ENCODE measurements at regions not wholly inside any gene's neighbourhood (a gene's known extent, or its start where the extent isn't known, plus 50 kb on each side); places are given as distances from the start of the nearest gene placed in this dataset.

- TF ChIP-seq ATF3 (IDR thresholded peaks at IDR 0.05) (no peak), NR2F2 (IDR thresholded peaks at IDR 0.05) (no peak), EGR1 (IDR thresholded peaks at IDR 0.05; ENCODE audit: low read depth in 2 of 2) (no peak), RXRA (IDR thresholded peaks at IDR 0.05) (no peak), SP1 (IDR thresholded peaks at IDR 0.05) (no peak), JUND (IDR thresholded peaks at IDR 0.05) (no peak), YY1 (IDR thresholded peaks at IDR 0.05) (no peak), RAD21 (IDR thresholded peaks at IDR 0.05) (no peak)
Measured at GRCh38 chr14:87264272-87264785, 728.7 kb downstream of the GALC start (continued).

- no peak for DNase-seq (ENCODE audit: low spot score)
- Histone ChIP-seq H3K36me3 (ENCODE audit: control insufficient read depth in 4 of 4, insufficient read depth in 3 of 4, low read depth in 1 of 4, low read length in 3 of 4) (no peaks in the 10 kb centered on the region), H3K4me3 (ENCODE audit: low read depth in 1 of 3, low read length in 3 of 3) (no peak overlapping the region), H3K9me3 (ENCODE audit: control insufficient read depth in 4 of 4, low read length in 3 of 4) (no peaks in the 10 kb centered on the region), H3K9ac (ENCODE audit: low read depth in 1 of 2, low read length in 2 of 2) (no peak overlapping the region), H3K4me1 (ENCODE audit: control insufficient read depth in 4 of 4, insufficient read depth in 4 of 4, low read length in 3 of 4) (no peaks in the 10 kb centered on the region), H3K27ac (ENCODE audit: low read depth in 1 of 2, low read length in 2 of 2) (no peak overlapping the region), H3K27me3 (ENCODE audit: control insufficient read depth in 4 of 4, insufficient read depth in 4 of 4, low read length in 3 of 4) (no peaks in the 10 kb centered on the region)
- TF ChIP-seq JUND (IDR thresholded peaks at IDR 0.05) (no peak), HNF4G (IDR thresholded peaks at IDR 0.05) (no peak), SP1 (IDR thresholded peaks at IDR 0.05) (no peak), YY1 (IDR thresholded peaks at IDR 0.05) (no peak), RAD21 (IDR thresholded peaks at IDR 0.05) (no peak), ATF3 (IDR thresholded peaks at IDR 0.05) (no peak), REST (IDR thresholded peaks at IDR 0.05) (no peak), ZBTB33 (IDR thresholded peaks at IDR 0.05) (no peak), HNF4A (conservative IDR thresholded peaks at IDR 0.05) (no peak), NR2F2 (IDR thresholded peaks at IDR 0.05) (no peak)
- WGBS = 90% methylated on average over 2 of the region's 2 CpGs
Measured at GRCh38 chr14:87261621-87262020, 731.4 kb downstream of the GALC start.

- DNase-seq (ENCODE audit: low spot score) = no peak
- Histone ChIP-seq H3K27me3 (ENCODE audit: control insufficient read depth in 4 of 4, insufficient read depth in 4 of 4, low read length in 3 of 4) (no peaks in the 10 kb centered on the region), H3K9me3 (ENCODE audit: control insufficient read depth in 4 of 4, low read length in 3 of 4) (no peaks in the 10 kb centered on the region), H3K36me3 (ENCODE audit: control insufficient read depth in 4 of 4, insufficient read depth in 3 of 4, low read depth in 1 of 4, low read length in 3 of 4) (no peaks in the 10 kb centered on the region), H3K27ac (ENCODE audit: low read depth in 1 of 2, low read length in 2 of 2) (no peak overlapping the region), H3K4me1 (ENCODE audit: control insufficient read depth in 4 of 4, insufficient read depth in 4 of 4, low read length in 3 of 4) (no peaks in the 10 kb centered on the region), H3K9ac (ENCODE audit: low read depth in 1 of 2, low read length in 2 of 2) (no peak overlapping the region), H3K4me3 (ENCODE audit: low read depth in 1 of 3, low read length in 3 of 3) (no peak overlapping the region)
- WGBS = 52% methylated on average over 3 of the region's 3 CpGs
- TF ChIP-seq REST (IDR thresholded peaks at IDR 0.05) (no peak), RXRA (IDR thresholded peaks at IDR 0.05) (no peak), JUND (IDR thresholded peaks at IDR 0.05) (no peak), HNF4A (conservative IDR thresholded peaks at IDR 0.05) (no peak), FOXA1 (IDR thresholded peaks at IDR 0.05) (no peak), ZBTB33 (IDR thresholded peaks at IDR 0.05) (no peak), YY1 (IDR thresholded peaks at IDR 0.05) (no peak), EGR1 (IDR thresholded peaks at IDR 0.05; ENCODE audit: low read depth in 2 of 2) (no peak), GABPA (IDR thresholded peaks at IDR 0.05 in 1 of 2, conservative IDR thresholded peaks at IDR 0.05 in 1 of 2) (no peak), TAF1 (conservative IDR thresholded peaks at IDR 0.05) (no peak), NR2F2 (IDR thresholded peaks at IDR 0.05) (no peak), MAX (IDR thresholded peaks at IDR 0.05) (no peak), ATF3 (IDR thresholded peaks at IDR 0.05) (no peak), RAD21 (IDR thresholded peaks at IDR 0.05) (no peak), HNF4G (IDR thresholded peaks at IDR 0.05) (no peak)
Measured at GRCh38 chr14:87260460-87260859, 732.5 kb downstream of the GALC start.
